CD8-positive, alpha-beta memory T cell (primary cell): ENCODE measurements at regions not wholly inside any gene's neighbourhood (a gene's known extent, or its start where the extent isn't known, plus 50 kb on each side); places are given as distances from the start of the nearest gene placed in this dataset.
"Not testable (repeated sequence)": the region's sequence is repeated elsewhere in the genome, so short reads cannot be mapped to it uniquely, and the experiment has no call there.

Experiments
- CTCF ChIA-PET: fragments of 350-600 bp; sonication (Branson Sonifier 250); formaldehyde crosslinking; loops from one replicate; lab custom pipeline; 2021; ENCODE audit warnings: antibody characterized with exemption; lab: Charles Lee
- POLR2A ChIA-PET: fragments of 350-600 bp; sonication (Branson Sonifier 250); formaldehyde crosslinking; loops from one replicate; lab custom pipeline; 2021; ENCODE audit warnings: antibody characterized with exemption; lab: Charles Lee
- DNase-seq, 5 donors: peaks; one replicate each; pipeline versions ENCODE4 v3.0.0 to v3.0.0-alpha.2; 2020 to 2022; ENCODE audit warnings: mixed read lengths in 1 of 5
- H3K27ac ChIP-seq: one replicate; pipeline ENCODE4 v1.7.0; 2013; ENCODE audit warnings: low read depth, mild to moderate bottlenecking, low read length, moderate library complexity
- H3K27me3 ChIP-seq: 2 replicates; pipeline ENCODE4 v1.7.0; 2013; ENCODE audit warnings: low read length, mild to moderate bottlenecking; ENCODE audit not compliant: insufficient read depth, poor library complexity, severe bottlenecking
- H3K36me3 ChIP-seq: 2 replicates; pipeline ENCODE4 v1.7.0; 2013; ENCODE audit warnings: mild to moderate bottlenecking, low read length, moderate library complexity; ENCODE audit not compliant: insufficient read depth
- H3K4me1 ChIP-seq: 2 replicates; pipeline ENCODE4 v1.7.0; 2013; ENCODE audit warnings: mild to moderate bottlenecking, low read length, moderate library complexity; ENCODE audit not compliant: insufficient read depth
- H3K4me3 ChIP-seq: 2 replicates; pipeline ENCODE4 v1.7.0; 2013; ENCODE audit warnings: mild to moderate bottlenecking, low read length
- H3K9me3 ChIP-seq: 2 replicates; pipeline ENCODE4 v1.7.0; 2013; ENCODE audit warnings: mild to moderate bottlenecking, low read length
- H3K27ac Mint-ChIP-seq, 8 donors: one replicate each; pipeline ENCODE4 v1.8.0; 2020 to 2021; ENCODE audit warnings: mixed read lengths in 8 of 8, mild to moderate bottlenecking in 6 of 8, inconsistent platforms in 3 of 8, moderate library complexity in 3 of 8
- H3K27me3 Mint-ChIP-seq, 2 donors: one replicate each; pipeline ENCODE4 v1.8.0; 2020 to 2021; ENCODE audit warnings: mixed read lengths in 2 of 2, mild to moderate bottlenecking in 1 of 2, moderate library complexity in 1 of 2
- H3K36me3 Mint-ChIP-seq, 3 donors: one replicate each; pipeline ENCODE4 v1.8.0; 2020 to 2021; ENCODE audit warnings: mixed read lengths in 3 of 3, inconsistent platforms in 1 of 3, mild to moderate bottlenecking in 1 of 3
- H3K4me1 Mint-ChIP-seq, 3 donors: one replicate each; pipeline ENCODE4 v1.8.0; 2020 to 2021; ENCODE audit warnings: mixed read lengths in 3 of 3, inconsistent platforms in 1 of 3, mild to moderate bottlenecking in 1 of 3
- H3K4me3 Mint-ChIP-seq, 7 donors: one replicate each; pipeline ENCODE4 v1.8.0; 2020 to 2021; ENCODE audit warnings: mixed read lengths in 7 of 7, mild to moderate bottlenecking in 6 of 7, moderate library complexity in 4 of 7, inconsistent platforms in 2 of 7
- H3K9me3 Mint-ChIP-seq, 5 donors: one replicate each; pipeline ENCODE4 v1.8.0; 2020 to 2022; ENCODE audit warnings: mixed read lengths in 5 of 5, mild to moderate bottlenecking in 3 of 5, moderate library complexity in 2 of 5, inconsistent platforms in 1 of 5

DNA sequence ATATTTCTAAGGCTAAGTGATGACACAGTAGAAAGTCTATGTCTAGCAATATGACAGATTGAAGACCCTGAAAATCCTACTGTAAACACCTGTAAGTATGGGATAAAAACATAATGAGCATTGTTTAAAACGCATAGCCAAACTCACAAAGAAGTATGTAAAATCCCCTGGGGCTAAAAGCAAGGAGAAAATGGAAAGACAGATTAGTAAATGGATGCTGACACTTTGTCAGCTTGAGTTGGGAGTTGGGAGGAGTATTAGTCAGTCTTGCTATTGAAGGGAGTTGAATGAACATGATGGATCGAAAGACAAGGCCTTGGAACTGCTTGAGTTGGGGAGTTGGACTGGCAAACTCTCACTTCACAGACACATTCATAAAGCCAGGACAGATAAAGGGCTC is 79.0 kb upstream of the PRKD1 start:
- no peak for DNase-seq
- CTCF ChIA-PET = no interaction called here
- no peak overlapping the region for H3K4me3 Mint-ChIP-seq
- H3K36me3 Mint-ChIP-seq = no peaks in the 10 kb centered on the region
- Histone ChIP-seq H3K36me3 (no peaks in the 10 kb centered on the region), H3K4me3 (no peak overlapping the region), H3K27me3 (no peaks in the 10 kb centered on the region), H3K9me3 (no peaks in the 10 kb centered on the region), H3K27ac (no peak overlapping the region), H3K4me1 (no peaks in the 10 kb centered on the region)
- POLR2A ChIA-PET = no interaction called here
- peaks cover 6 to 29% (median 12%) of the 10 kb centered on the region in 5 donors for H3K9me3 Mint-ChIP-seq
- H3K27me3 Mint-ChIP-seq = no peaks in the 10 kb centered on the region
- H3K27ac Mint-ChIP-seq = no peak overlapping the region
- H3K4me1 Mint-ChIP-seq = no peaks in the 10 kb centered on the region

DNA sequence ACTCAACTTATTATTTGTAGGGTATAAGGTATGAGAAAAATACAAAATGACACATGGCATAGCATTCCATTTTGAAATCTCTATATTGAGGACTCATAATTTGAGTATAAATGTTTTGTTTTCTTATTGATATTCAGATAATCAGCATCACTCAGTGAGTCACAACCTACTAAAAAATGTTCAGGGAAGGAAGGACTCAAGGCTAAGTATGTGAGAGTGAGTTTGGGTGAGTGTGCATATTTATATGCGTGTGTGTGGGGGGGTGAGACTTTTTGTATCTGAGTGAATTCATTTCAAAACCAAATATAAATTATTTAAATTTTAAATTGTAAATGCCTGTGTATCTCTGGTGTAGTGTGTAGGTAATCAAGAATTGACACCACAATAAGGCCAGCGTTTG is 87.8 kb upstream of the PRKD1 start:
- CTCF ChIA-PET = no interaction called here
- H3K4me1 Mint-ChIP-seq = no peaks in the 10 kb centered on the region
- no peak overlapping the region for H3K4me3 Mint-ChIP-seq
- H3K27me3 Mint-ChIP-seq = no peaks in the 10 kb centered on the region
- DNase-seq = no peak
- H3K9me3 ChIP-seq = no peaks in the 10 kb centered on the region
- no peaks in the 10 kb centered on the region for H3K27me3 ChIP-seq
- no peak overlapping the region for H3K27ac Mint-ChIP-seq
- peaks cover 2 to 30% (median 11%) of the 10 kb centered on the region in 5 donors for H3K9me3 Mint-ChIP-seq
- POLR2A ChIA-PET = no interaction called here
- no peaks in the 10 kb centered on the region for H3K36me3 ChIP-seq
- H3K4me3 ChIP-seq = no peak overlapping the region
- no peaks in the 10 kb centered on the region for H3K36me3 Mint-ChIP-seq
- H3K4me1 ChIP-seq = no peaks in the 10 kb centered on the region
- H3K27ac ChIP-seq = no peak overlapping the region

DNA sequence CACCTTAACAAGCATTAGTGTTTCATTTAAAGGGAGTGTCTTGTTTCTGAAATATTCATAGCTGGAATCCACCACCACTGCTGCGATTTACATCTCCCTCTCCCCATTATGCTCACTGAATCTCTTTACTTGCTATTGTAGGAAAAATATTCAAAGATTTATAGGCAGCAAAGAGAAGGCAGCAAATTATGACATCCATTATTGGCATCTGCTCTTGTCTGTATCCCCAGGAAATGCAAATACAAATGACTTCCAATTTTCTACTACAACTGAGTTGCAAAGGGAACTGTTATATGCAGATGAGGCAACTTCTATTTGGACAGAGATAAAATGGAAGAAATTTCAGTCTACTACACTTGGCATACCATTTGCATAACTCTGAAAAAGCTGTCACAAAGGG is 88.4 kb upstream of the PRKD1 start:
- Histone ChIP-seq H3K27ac (no peak overlapping the region), H3K27me3 (no peaks in the 10 kb centered on the region), H3K36me3 (no peaks in the 10 kb centered on the region), H3K4me3 (no peak overlapping the region), H3K9me3 (no peaks in the 10 kb centered on the region), H3K4me1 (no peaks in the 10 kb centered on the region)
- no peaks in the 10 kb centered on the region for H3K36me3 Mint-ChIP-seq
- DNase-seq = no peak
- no peaks in the 10 kb centered on the region for H3K4me1 Mint-ChIP-seq
- H3K9me3 Mint-ChIP-seq = peaks cover 2 to 29% (median 11%) of the 10 kb centered on the region in 5 donors
- no peak overlapping the region for H3K27ac Mint-ChIP-seq
- ChIA-PET POLR2A (no interaction called here), CTCF (no interaction called here)
- no peaks in the 10 kb centered on the region for H3K27me3 Mint-ChIP-seq
- no peak overlapping the region for H3K4me3 Mint-ChIP-seq

DNA sequence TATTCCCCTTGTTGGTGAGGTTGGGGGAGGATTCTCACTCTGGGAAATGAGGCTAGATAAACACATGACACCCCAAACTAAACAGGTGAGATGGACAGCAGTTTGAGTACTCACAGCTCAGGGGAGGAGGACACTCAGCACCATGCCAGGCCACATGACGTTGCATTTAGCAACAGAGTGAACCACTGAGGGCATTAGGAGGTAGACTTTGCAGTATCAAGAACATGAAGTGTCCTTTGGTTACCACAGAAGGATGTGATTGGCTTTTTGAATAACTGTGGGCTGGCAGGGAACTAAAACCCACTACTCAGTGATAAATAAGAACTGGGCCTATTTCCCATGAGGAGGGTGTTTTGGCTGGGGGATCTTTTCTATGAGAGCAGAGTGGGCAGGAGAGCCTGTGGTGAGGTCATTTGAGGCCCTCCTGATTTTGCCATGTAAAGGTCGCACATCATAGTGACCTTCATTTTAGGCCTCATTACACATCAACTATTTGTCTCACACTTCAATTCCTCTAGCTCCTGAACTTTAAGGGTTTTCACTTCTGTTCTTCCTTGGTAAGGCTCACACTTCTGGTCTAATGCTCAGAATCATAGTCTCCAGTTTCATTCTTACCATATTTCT is 89.8 kb upstream of the PRKD1 start:
- H3K36me3 ChIP-seq = no peaks in the 10 kb centered on the region
- no peaks in the 10 kb centered on the region for H3K36me3 Mint-ChIP-seq
- no peaks in the 10 kb centered on the region for H3K4me1 ChIP-seq
- H3K4me1 Mint-ChIP-seq = no peaks in the 10 kb centered on the region
- no peak overlapping the region for H3K4me3 Mint-ChIP-seq
- peaks cover 2 to 28% (median 11%) of the 10 kb centered on the region in 5 donors for H3K9me3 Mint-ChIP-seq
- CTCF ChIA-PET = no interaction called here
- no peaks in the 10 kb centered on the region for H3K27me3 Mint-ChIP-seq
- H3K27me3 ChIP-seq = no peaks in the 10 kb centered on the region
- H3K27ac Mint-ChIP-seq = no peak overlapping the region
- no peaks in the 10 kb centered on the region for H3K9me3 ChIP-seq
- POLR2A ChIA-PET = no interaction called here
- H3K27ac ChIP-seq = no peak overlapping the region
- no peak overlapping the region for H3K4me3 ChIP-seq
- DNase-seq = no peak

DNA sequence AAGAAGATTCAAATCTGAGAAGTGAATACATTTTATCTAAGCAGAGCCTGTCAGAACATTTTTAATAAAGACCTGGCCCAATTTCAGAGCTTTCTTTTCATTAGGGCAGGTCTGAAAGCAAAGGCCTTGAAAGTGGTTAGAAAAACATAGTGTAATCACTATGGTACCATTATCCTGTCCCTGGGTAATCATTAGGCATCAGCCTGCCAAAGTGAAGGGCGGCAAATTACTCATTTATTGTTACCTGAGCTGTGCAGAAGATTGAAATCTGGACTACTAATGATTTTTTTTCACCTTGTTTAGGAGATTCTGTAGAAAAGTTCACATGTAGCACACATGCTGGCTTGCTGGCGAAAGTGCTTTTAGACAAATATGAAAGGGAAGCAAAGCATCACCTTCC is 92.6 kb upstream of the PRKD1 start:
- no peak for DNase-seq
- H3K4me1 Mint-ChIP-seq = no peaks in the 10 kb centered on the region
- CTCF ChIA-PET = no interaction called here

DNA sequence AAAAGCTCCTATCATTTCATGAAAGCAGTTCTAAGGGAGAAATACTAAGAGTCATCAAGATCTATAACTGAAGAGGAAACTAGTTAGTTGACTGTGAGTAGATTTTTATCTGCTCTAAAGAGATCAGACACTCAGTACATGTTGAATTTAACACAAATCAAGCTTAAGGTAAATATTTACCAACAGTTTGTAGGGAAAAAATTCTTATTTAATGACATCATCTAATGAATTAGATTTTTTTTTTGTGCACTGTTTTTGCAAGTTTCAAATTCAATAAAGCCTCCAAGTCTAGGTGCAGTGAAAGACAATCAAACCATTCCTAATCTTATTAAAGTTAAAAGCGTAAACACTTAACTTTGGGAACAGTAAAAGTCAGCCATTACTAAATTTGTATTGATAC is 93.0 kb upstream of the PRKD1 start:
- ChIA-PET CTCF (no interaction called here), POLR2A (no interaction called here)
- Mint-ChIP-seq H3K27me3 (no peaks in the 10 kb centered on the region), H3K9me3 (peaks cover 0 to 46% (median 10%) of the 10 kb centered on the region in 5 donors), H3K4me1 (no peaks in the 10 kb centered on the region), H3K27ac (no peak overlapping the region), H3K36me3 (no peaks in the 10 kb centered on the region), H3K4me3 (no peak overlapping the region)
- Histone ChIP-seq H3K4me3 (no peak overlapping the region), H3K27me3 (no peaks in the 10 kb centered on the region), H3K27ac (no peak overlapping the region), H3K4me1 (no peaks in the 10 kb centered on the region), H3K9me3 (no peaks in the 10 kb centered on the region), H3K36me3 (no peaks in the 10 kb centered on the region)
- DNase-seq = no peak

More for the DNA sequence above, 92.6 kb upstream of the PRKD1 start:
- Histone ChIP-seq H3K27me3 (no peaks in the 10 kb centered on the region), H3K4me3 (no peak overlapping the region), H3K4me1 (no peaks in the 10 kb centered on the region), H3K9me3 (no peaks in the 10 kb centered on the region), H3K27ac (no peak overlapping the region), H3K36me3 (no peaks in the 10 kb centered on the region)
- H3K27me3 Mint-ChIP-seq = no peaks in the 10 kb centered on the region
- no peaks in the 10 kb centered on the region for H3K36me3 Mint-ChIP-seq
- POLR2A ChIA-PET = no interaction called here
- H3K9me3 Mint-ChIP-seq = peaks cover 0 to 46% (median 10%) of the 10 kb centered on the region in 5 donors
- no peak overlapping the region for H3K4me3 Mint-ChIP-seq
- no peak overlapping the region for H3K27ac Mint-ChIP-seq

DNA sequence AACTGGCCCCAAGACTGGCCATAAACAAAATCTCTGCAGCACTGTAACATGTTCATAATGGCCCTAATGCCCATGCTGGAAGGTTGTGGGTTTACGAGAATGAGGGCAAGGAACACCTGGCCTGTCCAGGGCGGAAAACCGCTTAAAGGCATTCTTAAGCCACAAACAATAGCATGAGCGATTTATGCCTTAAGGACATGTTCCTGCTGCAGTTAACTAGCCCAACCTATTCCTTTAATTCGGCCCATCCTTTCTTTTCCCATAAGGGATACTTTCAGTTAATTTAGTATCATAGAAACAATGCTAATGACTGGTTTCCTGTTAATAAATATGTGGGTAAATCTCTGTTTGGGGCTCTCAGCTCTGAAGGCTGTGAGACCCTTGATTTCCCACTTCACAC is 95.7 kb upstream of the PRKD1 start:
- H3K27ac ChIP-seq, H3K4me1 ChIP-seq, H3K4me1 Mint-ChIP-seq, H3K27me3 Mint-ChIP-seq, H3K36me3 Mint-ChIP-seq, H3K9me3 ChIP-seq, H3K27me3 ChIP-seq, POLR2A ChIA-PET, H3K4me3 Mint-ChIP-seq, H3K4me3 ChIP-seq, DNase-seq, CTCF ChIA-PET, H3K36me3 ChIP-seq, H3K27ac Mint-ChIP-seq: not testable (repeated sequence)
- peaks cover 5 to 57% (median 12%) of the 10 kb centered on the region in 5 donors for H3K9me3 Mint-ChIP-seq

DNA sequence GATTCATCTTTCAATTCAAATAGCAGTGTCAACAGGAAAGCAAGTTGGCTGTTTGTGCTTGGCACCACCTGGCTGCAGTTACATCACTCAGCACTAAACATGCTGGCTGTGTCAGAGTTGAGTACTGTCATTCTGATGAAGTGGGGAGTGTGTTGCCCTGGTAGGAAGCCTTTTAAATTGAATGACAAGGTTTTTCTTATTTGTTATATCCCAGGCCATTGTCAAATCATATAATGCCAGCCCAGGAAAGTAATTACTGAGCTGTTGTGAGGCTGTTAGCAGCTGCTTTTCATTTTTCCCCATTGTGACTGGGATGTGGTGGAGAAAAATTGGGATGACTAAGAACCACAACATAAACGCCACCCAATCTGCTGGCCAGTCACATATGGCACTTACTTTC is 106.5 kb upstream of the PRKD1 start:
- H3K4me3 ChIP-seq = no peak overlapping the region
- POLR2A ChIA-PET = no interaction called here
- Mint-ChIP-seq H3K27ac (no peak overlapping the region), H3K4me3 (no peak overlapping the region), H3K9me3 (peaks cover 10 to 46% (median 18%) of the 10 kb centered on the region in 5 donors), H3K36me3 (no peaks in the 10 kb centered on the region), H3K27me3 (no peaks in the 10 kb centered on the region), H3K4me1 (no peaks in the 10 kb centered on the region)
- H3K4me1 ChIP-seq = no peaks in the 10 kb centered on the region
- CTCF ChIA-PET = no interaction called here
- no peak for DNase-seq
- H3K36me3 ChIP-seq = no peaks in the 10 kb centered on the region
- no peaks in the 10 kb centered on the region for H3K9me3 ChIP-seq
- no peak overlapping the region for H3K27ac ChIP-seq
- no peaks in the 10 kb centered on the region for H3K27me3 ChIP-seq

DNA sequence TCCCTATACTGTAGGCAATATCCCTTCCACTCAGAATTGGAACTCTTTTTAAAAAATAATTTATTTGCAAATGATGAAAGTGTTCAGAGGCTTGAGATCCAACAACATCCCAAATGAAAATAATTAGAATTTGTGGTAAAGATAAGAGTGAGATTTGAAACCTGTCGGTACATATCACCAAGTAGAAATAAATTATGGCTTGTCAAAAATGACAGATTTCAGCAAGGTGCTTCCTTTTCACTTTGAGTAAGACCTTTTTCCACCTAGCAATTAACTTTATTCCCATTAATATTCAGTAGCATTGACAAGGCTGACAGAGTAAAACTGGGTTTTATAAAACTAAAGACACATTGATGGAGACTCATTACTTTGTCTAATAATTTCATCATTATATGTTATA is 107.7 kb upstream of the PRKD1 start:
- Histone ChIP-seq H3K27ac (no peak overlapping the region), H3K27me3 (no peaks in the 10 kb centered on the region), H3K4me1 (no peaks in the 10 kb centered on the region), H3K4me3 (no peak overlapping the region), H3K36me3 (no peaks in the 10 kb centered on the region), H3K9me3 (no peaks in the 10 kb centered on the region)
- Mint-ChIP-seq H3K4me1 (no peaks in the 10 kb centered on the region), H3K9me3 (peaks cover 7 to 38% (median 16%) of the 10 kb centered on the region in 5 donors), H3K36me3 (no peaks in the 10 kb centered on the region), H3K27ac (no peak overlapping the region), H3K27me3 (no peaks in the 10 kb centered on the region), H3K4me3 (no peak overlapping the region)
- POLR2A ChIA-PET = no interaction called here
- CTCF ChIA-PET = no interaction called here
- no peak for DNase-seq
